HUES6 (cell line): ENCODE measurements at regions not wholly inside any gene's neighbourhood (a gene's known extent, or its start where the extent isn't known, plus 50 kb on each side); places are given as distances from the start of the nearest gene placed in this dataset.
"Not testable (repeated sequence)": the region's sequence is repeated elsewhere in the genome, so short reads cannot be mapped to it uniquely, and the experiment has no call there.

Experiments used
- H3K27ac ChIP-seq: 2 replicates; pipeline ENCODE4 v1.7.0; 2013; ENCODE audit warnings: low read depth, mild to moderate bottlenecking, low read length, inconsistent platforms
- H3K27me3 ChIP-seq: 2 replicates; pipeline ENCODE4 v1.6.1; 2013; ENCODE audit warnings: low read length; ENCODE audit not compliant: control insufficient read depth, insufficient read depth
- H3K36me3 ChIP-seq: 2 replicates; pipeline ENCODE4 v1.6.1; 2013; ENCODE audit warnings: low read length; ENCODE audit not compliant: control insufficient read depth, insufficient read depth
- H3K4me1 ChIP-seq: 2 replicates; pipeline ENCODE4 v1.6.1; 2013; ENCODE audit warnings: low read length; ENCODE audit not compliant: control insufficient read depth, insufficient read depth
- H3K4me3 ChIP-seq: 2 replicates; pipeline ENCODE4 v1.5.1; 2013; ENCODE audit warnings: low read depth, low read length
- H3K9ac ChIP-seq: one replicate; pipeline ENCODE4 v1.6.1; 2013; ENCODE audit warnings: mild to moderate bottlenecking, low read length
- H3K9me3 ChIP-seq: 2 replicates; pipeline ENCODE4 v1.6.1; 2013; ENCODE audit warnings: low read depth, low read length; ENCODE audit not compliant: control insufficient read depth, insufficient read depth

DNA sequence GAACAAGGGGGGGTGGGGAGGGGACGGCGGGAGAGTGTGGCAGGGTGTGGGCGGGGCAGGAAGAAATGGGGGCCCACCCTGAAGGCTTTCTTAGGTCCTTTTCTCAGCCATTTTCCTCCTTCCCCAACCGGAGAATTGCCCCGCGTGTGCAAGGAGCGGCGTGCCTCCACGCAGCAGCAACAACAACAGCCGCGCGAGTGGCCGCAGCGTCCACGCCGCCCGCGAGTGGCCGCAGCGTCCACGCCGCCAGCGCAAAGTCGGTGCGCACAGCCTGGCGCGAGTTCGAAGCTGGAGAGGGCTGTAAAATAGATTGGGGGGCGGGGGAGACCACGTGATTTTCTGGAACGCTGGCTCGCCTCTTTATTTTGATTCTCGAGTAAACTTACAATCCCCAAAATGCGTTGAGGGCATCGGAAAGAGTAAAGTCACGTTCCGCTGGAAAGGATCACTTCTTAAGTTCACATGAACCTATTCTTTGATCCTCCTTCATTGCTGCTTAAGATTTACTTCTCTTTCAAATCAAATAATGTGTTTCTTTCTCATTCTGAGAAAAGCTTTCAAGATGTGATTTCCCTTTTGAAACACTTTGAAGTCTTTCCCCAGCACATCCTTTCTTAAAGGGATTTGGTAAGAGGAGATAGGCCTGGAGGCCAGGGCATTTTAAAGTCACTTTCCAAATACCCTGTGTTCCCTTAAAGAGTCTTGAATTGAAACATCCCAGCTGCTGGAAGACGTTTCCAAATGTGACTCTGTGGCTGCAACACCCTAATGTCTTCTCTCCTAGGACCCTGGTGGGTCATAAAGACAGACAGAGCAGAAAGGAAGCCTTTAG lies 66.7 kb upstream of the ZNF217 start:
- peaks cover 35% of the 10 kb centered on the region for H3K4me1 ChIP-seq
- H3K9me3 ChIP-seq: no peaks in the 10 kb centered on the region
- H3K9ac ChIP-seq: no peak overlapping the region
- peak overlapping the region; percentile 54 for H3K4me3 ChIP-seq
- 0 out of 2 replicates have a peak overlapping the region, but pooled peaks have one; percentile 57 for H3K27ac ChIP-seq
- no peaks in the 10 kb centered on the region for H3K36me3 ChIP-seq
- H3K27me3 ChIP-seq: no peaks in the 10 kb centered on the region

DNA sequence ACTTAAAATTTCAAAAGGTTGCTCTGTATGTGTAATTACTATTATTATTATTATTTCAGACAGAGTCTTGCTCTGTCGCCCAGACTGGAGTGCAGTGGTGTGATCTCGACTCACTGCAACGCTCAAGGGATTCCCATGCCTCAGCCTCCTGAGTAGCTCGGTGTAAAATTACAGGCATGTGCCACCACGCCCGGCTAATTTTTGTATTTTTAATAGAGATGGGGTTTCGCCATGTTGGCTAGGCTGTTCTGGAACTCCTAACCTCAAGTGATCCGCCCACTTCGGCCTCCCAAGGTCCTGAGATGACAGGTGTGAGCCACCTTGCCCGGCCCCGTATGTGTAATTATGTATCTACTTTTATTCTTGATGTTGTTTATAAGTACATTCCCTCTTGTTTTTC lies 65.3 kb upstream of the ZNF217 start:
- no peak overlapping the region for H3K9ac ChIP-seq
- H3K4me1 ChIP-seq: peaks cover 35% of the 10 kb centered on the region
- H3K9me3 ChIP-seq: no peaks in the 10 kb centered on the region
- H3K4me3 ChIP-seq: no peak overlapping the region
- no peak overlapping the region for H3K27ac ChIP-seq
- no peaks in the 10 kb centered on the region for H3K27me3 ChIP-seq
- H3K36me3 ChIP-seq: no peaks in the 10 kb centered on the region

DNA sequence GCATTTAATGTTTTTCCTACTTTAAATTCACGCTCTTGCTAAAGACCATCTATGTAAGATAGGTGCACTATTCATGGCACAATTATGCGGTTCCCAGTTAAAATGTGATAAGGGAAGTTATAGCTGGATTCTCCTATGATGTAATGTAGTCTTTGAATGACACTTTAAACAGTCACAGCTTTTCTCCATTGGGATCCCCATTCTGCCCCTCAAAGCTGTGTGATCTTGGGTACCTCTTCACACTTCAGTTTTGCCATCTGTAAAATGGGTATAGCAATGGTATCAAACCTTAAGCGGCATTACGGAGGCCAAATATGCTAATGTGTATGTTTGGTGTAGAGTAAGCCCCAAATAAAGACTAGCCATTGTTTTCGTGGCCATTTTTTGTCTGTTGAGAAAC lies 64.7 kb upstream of the ZNF217 start:
- H3K9ac ChIP-seq: no peak overlapping the region
- H3K27ac ChIP-seq: no peak overlapping the region
- peaks cover 36% of the 10 kb centered on the region for H3K4me1 ChIP-seq

DNA sequence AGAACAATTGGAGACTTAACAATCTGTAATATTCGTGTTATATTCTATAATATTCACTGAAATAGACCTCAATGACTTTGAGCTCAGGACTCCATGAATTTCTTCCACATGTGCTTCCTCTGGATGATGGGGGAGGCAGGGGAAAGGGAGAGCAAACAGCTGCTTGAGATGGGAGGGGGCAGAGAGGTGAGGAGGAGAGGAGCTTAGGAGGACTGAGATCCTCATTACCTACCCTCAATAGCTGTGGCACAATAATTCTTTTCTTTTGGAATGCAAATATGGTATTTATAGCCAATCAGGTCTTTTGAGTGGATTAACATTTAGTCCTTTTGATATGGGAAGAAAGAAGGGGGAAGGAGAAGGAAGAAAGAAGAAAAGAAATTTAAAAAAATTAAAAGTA lies 64.1 kb upstream of the ZNF217 start:
- Histone ChIP-seq H3K9me3 (no peaks in the 10 kb centered on the region), H3K4me3 (no peak overlapping the region), H3K36me3 (no peaks in the 10 kb centered on the region), H3K27ac (no peak overlapping the region), H3K27me3 (no peaks in the 10 kb centered on the region), H3K4me1 (peaks cover 40% of the 10 kb centered on the region), H3K9ac (no peak overlapping the region)

More for the DNA sequence above, 64.7 kb upstream of the ZNF217 start:
- Histone ChIP-seq H3K27me3 (no peaks in the 10 kb centered on the region), H3K36me3 (no peaks in the 10 kb centered on the region), H3K4me3 (no peak overlapping the region), H3K9me3 (no peaks in the 10 kb centered on the region)

DNA sequence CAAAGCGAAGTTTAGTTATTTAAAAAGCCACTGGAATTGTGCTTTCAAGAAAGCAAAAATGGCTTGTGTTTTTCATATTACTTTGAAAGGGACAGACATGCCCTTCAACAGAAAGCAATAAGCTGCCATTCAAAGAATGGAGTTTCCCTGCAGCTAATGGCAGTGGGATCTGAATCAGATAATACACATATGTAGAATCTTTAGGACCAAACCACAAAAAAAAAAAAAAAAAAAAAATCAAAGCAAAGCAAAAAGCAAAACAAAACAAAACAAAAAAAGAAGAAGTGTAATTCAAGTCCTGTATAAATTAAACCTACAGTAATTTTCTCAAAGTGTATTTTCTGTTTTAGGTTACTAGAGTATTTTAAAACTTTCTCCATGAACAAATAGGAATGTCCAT lies 63.6 kb upstream of the ZNF217 start:
- H3K27ac ChIP-seq: no peak overlapping the region

DNA sequence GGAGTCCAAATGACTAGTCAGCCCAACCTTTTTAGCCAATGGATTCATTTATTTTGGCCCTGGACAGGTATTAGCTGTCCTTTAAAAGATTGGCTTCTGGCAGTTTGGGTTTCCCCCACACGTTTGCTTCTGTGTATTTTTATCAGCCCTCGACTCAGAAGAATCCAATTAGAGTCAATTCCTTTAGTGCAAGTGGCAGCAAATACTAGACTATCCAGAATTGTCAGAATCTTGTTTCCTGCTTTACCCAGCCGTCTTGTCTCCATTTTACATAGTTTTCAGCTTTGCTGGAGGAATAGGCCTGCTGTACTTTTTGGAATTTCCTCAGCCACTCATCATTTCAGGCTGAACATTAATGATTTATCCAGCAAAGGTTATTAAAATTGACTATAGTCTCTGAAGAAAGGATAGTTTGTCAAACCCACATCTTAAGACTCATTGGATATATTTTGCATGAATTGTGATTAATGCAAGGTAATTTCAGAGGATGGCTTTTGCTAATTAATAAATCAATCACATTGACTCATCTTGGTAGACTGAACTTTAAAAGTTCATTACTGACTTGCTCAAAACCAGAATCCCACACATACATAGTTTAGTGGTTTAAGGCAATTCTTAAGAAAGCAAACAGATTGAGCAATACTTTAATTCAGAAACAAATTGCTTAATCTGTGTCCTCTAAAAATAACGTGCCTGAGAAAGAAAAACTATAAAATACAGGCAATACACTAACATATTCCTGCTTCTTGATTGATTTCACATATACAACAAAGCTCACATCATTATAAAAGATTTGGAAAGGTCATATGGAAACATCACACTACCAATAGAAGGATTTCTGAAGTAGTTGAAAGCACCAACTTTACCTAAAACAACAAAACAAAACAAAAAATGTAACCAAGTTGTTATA lies 62.9 kb upstream of the ZNF217 start:
- Histone ChIP-seq H3K4me3 (no peak overlapping the region), H3K36me3 (no peaks in the 10 kb centered on the region), H3K9ac (no peak overlapping the region), H3K4me1 (peaks cover 40% of the 10 kb centered on the region), H3K27me3 (no peaks in the 10 kb centered on the region), H3K9me3 (no peaks in the 10 kb centered on the region), H3K27ac (no peak overlapping the region)

More for the DNA sequence above, 63.6 kb upstream of the ZNF217 start:
- Histone ChIP-seq H3K9me3 (no peaks in the 10 kb centered on the region), H3K4me3 (no peak overlapping the region), H3K36me3 (no peaks in the 10 kb centered on the region), H3K9ac (no peak overlapping the region), H3K4me1 (peaks cover 40% of the 10 kb centered on the region), H3K27me3 (no peaks in the 10 kb centered on the region)

DNA sequence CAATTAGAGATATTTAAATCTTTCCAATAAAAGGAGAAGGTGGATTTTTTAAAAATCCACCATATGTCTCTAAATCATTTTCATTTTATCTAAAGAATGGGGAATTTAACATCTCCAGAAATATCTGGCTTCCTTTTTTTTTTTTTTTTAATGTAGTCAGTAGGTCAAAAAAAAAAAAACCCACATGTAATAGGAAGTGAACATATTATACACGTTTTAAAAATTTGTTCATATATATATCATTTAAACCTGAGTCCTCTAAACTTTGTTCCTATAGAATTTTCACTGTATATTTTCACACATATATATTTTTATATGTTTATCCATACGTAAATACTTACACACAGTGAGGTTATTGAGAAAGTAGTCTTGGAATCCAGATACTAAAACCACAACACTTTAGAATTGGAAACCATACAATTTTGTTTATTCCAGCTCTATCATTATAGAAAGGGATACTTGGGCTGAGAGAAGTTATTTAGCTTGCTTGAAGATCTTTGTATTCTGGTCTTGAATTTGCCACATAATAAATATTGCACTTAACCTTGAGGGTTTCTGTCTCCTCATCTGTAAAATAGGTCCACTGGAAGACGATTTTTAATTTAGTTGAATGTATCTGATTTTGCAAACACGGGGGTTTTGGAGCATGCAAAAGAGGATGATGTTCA lies 62.1 kb upstream of the ZNF217 start:
- no peaks in the 10 kb centered on the region for H3K36me3 ChIP-seq
- H3K27ac ChIP-seq: no peak overlapping the region
- H3K4me3 ChIP-seq: no peak overlapping the region
- H3K9me3 ChIP-seq: no peaks in the 10 kb centered on the region
- H3K9ac ChIP-seq: no peak overlapping the region
- peaks cover 36% of the 10 kb centered on the region for H3K4me1 ChIP-seq
- no peaks in the 10 kb centered on the region for H3K27me3 ChIP-seq

DNA sequence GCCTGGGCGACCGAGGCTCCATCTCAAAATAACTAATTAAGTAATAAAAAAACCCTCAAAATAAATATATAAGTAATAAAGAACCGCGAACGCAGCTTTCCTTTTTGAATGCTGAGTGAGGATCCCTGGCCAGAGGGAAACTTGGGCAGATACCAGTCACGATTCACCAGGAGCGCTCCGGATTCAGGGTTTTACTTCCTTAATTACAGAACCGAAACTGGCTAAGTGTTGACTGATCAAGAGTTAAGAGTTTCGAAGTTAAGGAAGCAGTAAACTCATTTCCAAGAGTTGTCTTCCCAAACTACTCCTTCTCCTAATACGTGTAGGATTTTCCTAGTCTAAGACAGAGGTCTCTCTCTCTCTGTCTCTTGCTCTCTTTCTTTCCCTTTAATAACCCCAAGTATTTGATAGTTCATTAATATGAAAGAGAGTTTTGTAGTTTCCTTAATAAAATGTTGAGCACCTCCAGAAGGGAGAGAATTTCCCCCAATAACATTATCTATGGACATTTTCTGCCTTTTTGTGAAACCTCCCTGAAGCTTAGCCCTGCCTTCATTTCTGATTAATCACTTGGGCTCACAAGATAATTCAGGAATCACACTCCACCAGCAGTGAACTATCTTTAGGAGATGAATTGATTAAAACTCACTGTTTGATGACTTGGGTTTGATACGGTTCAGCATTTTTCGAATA lies 61.4 kb upstream of the ZNF217 start:
- Histone ChIP-seq H3K4me1 (peaks cover 29% of the 10 kb centered on the region), H3K27ac (no peak overlapping the region)

DNA sequence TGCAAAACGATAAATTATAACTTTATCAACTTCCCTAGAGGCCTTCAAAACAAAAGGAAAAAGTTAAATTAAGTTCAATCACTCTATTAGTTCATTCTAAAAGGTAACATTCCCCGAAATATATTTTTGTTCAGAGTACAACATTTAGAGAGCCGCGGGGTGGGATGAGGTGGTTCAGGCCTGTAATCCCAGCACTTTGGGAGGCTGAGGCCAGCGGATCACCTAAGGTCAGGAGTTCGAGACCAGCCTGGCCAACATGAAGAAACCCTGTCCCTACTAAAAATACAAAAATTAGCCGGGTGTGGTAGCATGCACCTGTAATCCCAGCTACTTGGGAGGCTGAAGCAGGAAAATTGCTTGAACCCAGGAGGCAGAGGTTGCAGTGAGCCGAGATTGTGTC lies 60.9 kb upstream of the ZNF217 start:
- not testable (repeated sequence) for H3K36me3 ChIP-seq, H3K4me3 ChIP-seq, H3K27me3 ChIP-seq, H3K9ac ChIP-seq, H3K9me3 ChIP-seq, H3K27ac ChIP-seq
- H3K4me1 ChIP-seq: peaks cover 28% of the 10 kb centered on the region

More for the DNA sequence above, 61.4 kb upstream of the ZNF217 start:
- Histone ChIP-seq H3K4me3 (no peak overlapping the region), H3K9ac (no peak overlapping the region), H3K9me3 (no peaks in the 10 kb centered on the region), H3K36me3 (no peaks in the 10 kb centered on the region), H3K27me3 (no peaks in the 10 kb centered on the region)

DNA sequence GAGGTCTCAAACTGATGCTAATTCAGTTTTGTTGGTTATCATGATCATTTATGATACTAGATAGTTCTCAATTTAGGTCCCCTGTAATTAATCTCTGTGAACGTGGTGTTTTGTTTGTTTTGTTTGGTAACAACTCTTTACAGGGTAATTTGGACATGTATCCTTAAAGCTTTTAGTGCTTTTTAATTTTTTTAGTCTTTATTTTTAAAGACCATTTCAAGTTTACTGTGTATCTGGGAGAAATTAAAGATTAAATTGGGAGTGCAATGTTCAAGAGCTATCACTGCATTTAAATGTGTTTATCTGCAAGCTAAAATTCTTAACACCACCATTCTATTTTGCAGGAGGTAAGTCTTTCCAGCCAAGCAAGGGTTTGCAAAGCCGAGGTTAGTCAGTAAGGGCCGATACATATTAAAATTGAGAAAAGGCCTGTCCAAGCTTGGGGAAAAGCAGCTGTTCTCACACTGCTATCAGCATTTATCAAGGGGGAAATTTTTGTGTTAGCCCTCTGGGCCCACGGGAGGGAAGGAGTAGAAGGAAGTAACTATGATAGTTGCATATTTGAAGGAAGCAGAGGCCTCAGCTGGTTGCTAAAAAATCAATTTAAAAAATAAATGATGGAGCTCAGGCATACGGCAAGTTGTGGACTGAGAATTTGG lies 59.3 kb upstream of the ZNF217 start:
- H3K27me3 ChIP-seq: no peaks in the 10 kb centered on the region
- peaks cover 27% of the 10 kb centered on the region for H3K4me1 ChIP-seq
- H3K9ac ChIP-seq: no peak overlapping the region
- H3K36me3 ChIP-seq: no peaks in the 10 kb centered on the region
- no peak overlapping the region for H3K4me3 ChIP-seq
- no peak overlapping the region for H3K27ac ChIP-seq
- H3K9me3 ChIP-seq: no peaks in the 10 kb centered on the region
